Adrenal gland (tissue), 9 donors: ENCODE measurements at regions not wholly inside any gene's neighbourhood (a gene's known extent, or its start where the extent isn't known, plus 50 kb on each side); places are given as distances from the start of the nearest gene placed in this dataset.

Source experiments
- DNase-seq, 7 donors: peaks; one replicate each; pipeline ENCODE4 v3.0.0-alpha.2; 2019 to 2020
- H3K27ac ChIP-seq, 5 donors: fragments of 200-600 bp; sonication (generic) in 4 of 5; 1 replicate in 3 of 5; 2 replicates in 2 of 5; pipeline versions ENCODE4 v1.5.1 to v1.8.0; 2016 to 2020; ENCODE audit warnings: mild to moderate bottlenecking in 1 of 5
- H3K27me3 ChIP-seq: fragments of 200-600 bp; 2 replicates; pipeline ENCODE4 v1.8.0; 2021
- H3K36me3 ChIP-seq, 2 donors: fragments of 200-600 bp; replicated peaks in 1 of 2; 1 replicate in 1 of 2; 2 replicates in 1 of 2; pipeline versions ENCODE4 v1.5.1 to v1.8.0; 2018 to 2022
- H3K4me1 ChIP-seq, 2 donors: fragments of 200-600 bp; replicated peaks in 1 of 2; 1 replicate in 1 of 2; 2 replicates in 1 of 2; pipeline versions ENCODE4 v1.5.1 to v1.8.0; 2018 to 2021
- H3K4me3 ChIP-seq, 4 donors: fragments of 200-600 bp; sonication (generic) in 3 of 4; one replicate each; pipeline ENCODE4 v1.5.1; 2016 to 2018
- H3K9me3 ChIP-seq, 3 donors: fragments of 200-600 bp; sonication (generic) in 1 of 3; replicated peaks in 1 of 3; 1 replicate in 2 of 3; 2 replicates in 1 of 3; pipeline versions ENCODE4 v1.5.1 to v1.8.0; 2016 to 2021
- CTCF ChIP-seq, 6 experiments: fragments of 450-650 bp in 4 of 6; fragments of 200-600 bp in 2 of 6; sonication (generic) in 1 of 6; IDR thresholded peaks; 1 replicate in 5 of 6; 2 replicates in 1 of 6; pipeline versions ENCODE4 v1.5.1 to v1.8.0; 2016 to 2021; ENCODE audit warnings: antibody characterized with exemption in 6 of 6, mild to moderate bottlenecking in 2 of 6, moderate library complexity in 1 of 6
- POLR2A ChIP-seq, 2 donors: fragments of 450-650 bp; IDR thresholded peaks; one replicate each; pipeline ENCODE4 v1.6.1; 2017; ENCODE audit warnings: antibody characterized with exemption in 2 of 2, mild to moderate bottlenecking in 2 of 2, moderate library complexity in 1 of 2
- WGBS, 4 donors: extraction: QIAGEN DNeasy Blood & Tissue Kit in 2 of 4; methylation state at CpG; one replicate each; pipeline versions ENCODE4 v1.1.5 to v1.1.7; 2013 to 2017; 5-methylcytosine and 5-hydroxymethylcytosine counted together
- intact Hi-C, 2 donors: fragments of 100-400 bp; cut with DNase I; formaldehyde crosslinking; loops; one replicate each; pipeline versions ENCODE4 v1.14.1 to v1.15.0; 2022 to 2023
- donor health status: healthy with polysubstance abuse.
- donor health status: Bipolar disorder and iron deficiency.
- donor health status: DM: yes; HTN: yes; CAD: no.
- donor health status: DM: no; HTN: no; CAD: no.
- donor health status: DM: no; HTN: no; CAD: no.

DNA sequence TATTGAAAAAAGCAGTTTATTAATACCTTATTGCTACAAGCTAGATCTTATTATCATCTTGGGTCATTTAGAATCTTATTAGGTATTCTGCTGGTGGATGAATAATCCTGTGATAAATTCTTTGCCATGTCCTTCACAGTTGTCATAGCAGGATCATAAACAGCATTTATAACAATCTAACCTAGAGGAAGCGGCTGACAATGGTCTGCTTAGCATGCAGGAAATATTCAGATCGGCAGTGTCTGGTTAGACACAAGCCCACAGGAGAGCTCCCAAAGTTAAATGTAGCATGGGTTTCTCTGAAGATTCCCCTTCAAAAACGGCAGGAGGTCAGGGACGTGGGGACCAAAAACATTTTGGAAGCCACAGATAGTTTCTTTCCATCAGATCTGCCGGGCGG, 179.3 kb downstream of the FOXB1 start:
- peaks cover 0 to 3% of the 10 kb centered on the region in 2 donors for H3K4me1 ChIP-seq
- no peaks in the 10 kb centered on the region for H3K27me3 ChIP-seq
- DNase-seq = no peak
- H3K27ac ChIP-seq = no peak overlapping the region
- H3K9me3 ChIP-seq = no peaks in the 10 kb centered on the region
- intact Hi-C loops = loop anchor here in 1 of 2 donors (10.0 kb wide), 1 partner anchor 269 kb away; no protein-coding TSS in a partner anchor
- H3K36me3 ChIP-seq = no peaks in the 10 kb centered on the region
- WGBS, 4 donors = 61 to 80% (median 64%) methylated on average over 6 of the region's 6 CpGs
- H3K4me3 ChIP-seq = no peak overlapping the region
- TF ChIP-seq POLR2A (IDR thresholded peaks at IDR 0.05) = no peak
- no peak for TF ChIP-seq CTCF (IDR thresholded peaks at IDR 0.05)

DNA sequence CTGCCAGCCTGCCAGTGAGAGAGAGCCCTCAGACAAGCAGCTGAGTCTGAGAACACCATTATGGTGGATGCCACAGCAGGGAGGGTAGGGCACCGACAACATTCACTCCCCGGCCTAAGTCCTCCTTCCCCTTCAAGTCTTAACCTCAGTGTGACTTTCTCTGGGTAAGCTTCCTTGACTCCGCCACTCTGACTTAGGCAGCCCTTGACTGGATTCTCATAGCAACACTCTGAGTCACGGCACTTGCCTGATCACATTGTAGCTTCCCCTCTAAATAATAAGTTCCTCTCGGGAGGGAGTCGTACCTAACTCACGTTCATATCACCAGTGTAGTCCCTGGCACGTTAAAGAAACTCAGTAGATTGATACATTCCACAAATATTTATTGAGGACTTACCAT, 180.5 kb downstream of the FOXB1 start:
- H3K9me3 ChIP-seq = no peaks in the 10 kb centered on the region
- no peak for TF ChIP-seq CTCF (IDR thresholded peaks at IDR 0.05)
- TF ChIP-seq POLR2A (IDR thresholded peaks at IDR 0.05) = no peak
- intact Hi-C loops = loop anchor here in 1 of 2 donors (10.0 kb wide), 1 partner anchor 270 kb away; no protein-coding TSS in a partner anchor
- no peaks in the 10 kb centered on the region for H3K27me3 ChIP-seq
- no peaks in the 10 kb centered on the region for H3K36me3 ChIP-seq
- no peak overlapping the region for H3K27ac ChIP-seq
- 47 to 67% (median 60%) methylated on average over 8 of the region's 8 CpGs for WGBS, 4 donors
- peaks cover 0 to 3% of the 10 kb centered on the region in 2 donors for H3K4me1 ChIP-seq
- peak in 1 of 7 donors; percentile 7 for DNase-seq
- H3K4me3 ChIP-seq = no peak overlapping the region

GRCh38 chr15:60191016-60191415, 186.9 kb downstream of the FOXB1 start:
- TF ChIP-seq CTCF (IDR thresholded peaks at IDR 0.05) (no peak), POLR2A (IDR thresholded peaks at IDR 0.05) (no peak)

GRCh38 chr15:60191821-60192220, 187.7 kb downstream of the FOXB1 start:
- H3K27ac ChIP-seq = no peak overlapping the region
- TF ChIP-seq CTCF (IDR thresholded peaks at IDR 0.05) = no peak
- TF ChIP-seq POLR2A (IDR thresholded peaks at IDR 0.05) = no peak
- H3K9me3 ChIP-seq = no peaks in the 10 kb centered on the region
- intact Hi-C loops = no loop called here
- no peaks in the 10 kb centered on the region for H3K4me1 ChIP-seq
- peaks cover 22% of the 10 kb centered on the region for H3K27me3 ChIP-seq
- H3K4me3 ChIP-seq = no peak overlapping the region
- DNase-seq = no peak
- WGBS, 4 donors = 72 to 79% (median 76%) methylated on average over 2 of the region's 2 CpGs
- H3K36me3 ChIP-seq = no peaks in the 10 kb centered on the region

More at GRCh38 chr15:60191016-60191415, 186.9 kb downstream of the FOXB1 start:
- H3K27me3 ChIP-seq = peaks cover 19% of the 10 kb centered on the region
- no peak overlapping the region for H3K4me3 ChIP-seq
- intact Hi-C loops = no loop called here
- H3K36me3 ChIP-seq = no peaks in the 10 kb centered on the region
- DNase-seq = no peak
- H3K4me1 ChIP-seq = no peaks in the 10 kb centered on the region
- 73 to 82% (median 75%) methylated on average over 6 of the region's 6 CpGs for WGBS, 4 donors
- no peak overlapping the region for H3K27ac ChIP-seq
- no peaks in the 10 kb centered on the region for H3K9me3 ChIP-seq
